Adrenal gland (tissue), 9 donors: ENCODE measurements at regions not wholly inside any gene's neighbourhood (a gene's known extent, or its start where the extent isn't known, plus 50 kb on each side); places are given as distances from the start of the nearest gene placed in this dataset.

Experiments used
- DNase-seq, 7 donors: peaks; one replicate each; pipeline ENCODE4 v3.0.0-alpha.2; 2019 to 2020
- H3K27ac ChIP-seq, 5 donors: fragments of 200-600 bp; sonication (generic) in 4 of 5; 1 replicate in 3 of 5; 2 replicates in 2 of 5; pipeline versions ENCODE4 v1.5.1 to v1.8.0; 2016 to 2020; ENCODE audit warnings: mild to moderate bottlenecking in 1 of 5
- H3K27me3 ChIP-seq: fragments of 200-600 bp; 2 replicates; pipeline ENCODE4 v1.8.0; 2021
- H3K36me3 ChIP-seq, 2 donors: fragments of 200-600 bp; replicated peaks in 1 of 2; 1 replicate in 1 of 2; 2 replicates in 1 of 2; pipeline versions ENCODE4 v1.5.1 to v1.8.0; 2018 to 2022
- H3K4me1 ChIP-seq, 2 donors: fragments of 200-600 bp; replicated peaks in 1 of 2; 1 replicate in 1 of 2; 2 replicates in 1 of 2; pipeline versions ENCODE4 v1.5.1 to v1.8.0; 2018 to 2021
- H3K4me3 ChIP-seq, 4 donors: fragments of 200-600 bp; sonication (generic) in 3 of 4; one replicate each; pipeline ENCODE4 v1.5.1; 2016 to 2018
- H3K9me3 ChIP-seq, 3 donors: fragments of 200-600 bp; sonication (generic) in 1 of 3; replicated peaks in 1 of 3; 1 replicate in 2 of 3; 2 replicates in 1 of 3; pipeline versions ENCODE4 v1.5.1 to v1.8.0; 2016 to 2021
- CTCF ChIP-seq, 6 experiments: fragments of 450-650 bp in 4 of 6; fragments of 200-600 bp in 2 of 6; sonication (generic) in 1 of 6; IDR thresholded peaks; 1 replicate in 5 of 6; 2 replicates in 1 of 6; pipeline versions ENCODE4 v1.5.1 to v1.8.0; 2016 to 2021; ENCODE audit warnings: antibody characterized with exemption in 6 of 6, mild to moderate bottlenecking in 2 of 6, moderate library complexity in 1 of 6
- POLR2A ChIP-seq, 2 donors: fragments of 450-650 bp; IDR thresholded peaks; one replicate each; pipeline ENCODE4 v1.6.1; 2017; ENCODE audit warnings: antibody characterized with exemption in 2 of 2, mild to moderate bottlenecking in 2 of 2, moderate library complexity in 1 of 2
- WGBS, 4 donors: extraction: QIAGEN DNeasy Blood & Tissue Kit in 2 of 4; methylation state at CpG; one replicate each; pipeline versions ENCODE4 v1.1.5 to v1.1.7; 2013 to 2017; 5-methylcytosine and 5-hydroxymethylcytosine counted together
- intact Hi-C, 2 donors: fragments of 100-400 bp; cut with DNase I; formaldehyde crosslinking; loops; one replicate each; pipeline versions ENCODE4 v1.14.1 to v1.15.0; 2022 to 2023
- donor health status: healthy with polysubstance abuse.
- donor health status: Bipolar disorder and iron deficiency.
- donor health status: DM: yes; HTN: yes; CAD: no.
- donor health status: DM: no; HTN: no; CAD: no.
- donor health status: DM: no; HTN: no; CAD: no.

- 62 to 81% (median 76%) methylated on average over 9 to 10 of the region's 10 CpGs for WGBS, 4 donors
- no peaks in the 10 kb centered on the region for H3K4me1 ChIP-seq
- no peak for DNase-seq
- intact Hi-C loops = no loop called here
- H3K27ac ChIP-seq = no peak overlapping the region
- H3K27me3 ChIP-seq = no peaks in the 10 kb centered on the region
- no peaks in the 10 kb centered on the region for H3K36me3 ChIP-seq
- no peak overlapping the region for H3K4me3 ChIP-seq
- H3K9me3 ChIP-seq = no peaks in the 10 kb centered on the region
- TF ChIP-seq POLR2A (IDR thresholded peaks at IDR 0.05) (no peak), CTCF (IDR thresholded peaks at IDR 0.05) (no peak)
Measured at GRCh38 chr13:86838411-86839120, 832.6 kb upstream of the SLITRK5 start.

- DNase-seq = no peak
- WGBS, 4 donors = 59 to 68% (median 62%) methylated on average over 7 of the region's 7 CpGs
- intact Hi-C loops = no loop called here
- Histone ChIP-seq H3K4me3 (no peak overlapping the region), H3K4me1 (no peaks in the 10 kb centered on the region), H3K27me3 (no peaks in the 10 kb centered on the region), H3K36me3 (no peaks in the 10 kb centered on the region), H3K27ac (no peak overlapping the region), H3K9me3 (no peaks in the 10 kb centered on the region)
- no peak for TF ChIP-seq CTCF (IDR thresholded peaks at IDR 0.05)
- no peak for TF ChIP-seq POLR2A (IDR thresholded peaks at IDR 0.05)
Measured at GRCh38 chr13:86839221-86839620, 832.0 kb upstream of the SLITRK5 start.

GRCh38 chr13:86840250-86841191, 830.6 kb upstream of the SLITRK5 start:
- 71 to 93% (median 88%) methylated on average over 3 to 11 of the region's 11 CpGs for WGBS, 4 donors
- H3K4me1 ChIP-seq = no peaks in the 10 kb centered on the region
- TF ChIP-seq POLR2A (IDR thresholded peaks at IDR 0.05) (no peak), CTCF (IDR thresholded peaks at IDR 0.05) (no peak)
- intact Hi-C loops = no loop called here
- H3K36me3 ChIP-seq = no peaks in the 10 kb centered on the region
- H3K27me3 ChIP-seq = no peaks in the 10 kb centered on the region
- H3K4me3 ChIP-seq = no peak overlapping the region
- no peak for DNase-seq
- no peaks in the 10 kb centered on the region for H3K9me3 ChIP-seq
- H3K27ac ChIP-seq = no peak overlapping the region

- DNase-seq = no peak
- Histone ChIP-seq H3K27ac (no peak overlapping the region), H3K4me3 (no peak overlapping the region), H3K4me1 (no peaks in the 10 kb centered on the region), H3K9me3 (no peaks in the 10 kb centered on the region), H3K36me3 (no peaks in the 10 kb centered on the region), H3K27me3 (no peaks in the 10 kb centered on the region)
- intact Hi-C loops = no loop called here
- no peak for TF ChIP-seq POLR2A (IDR thresholded peaks at IDR 0.05)
- TF ChIP-seq CTCF (IDR thresholded peaks at IDR 0.05) = no peak
- 92 to 100% (median 96%) methylated on average over 1 of the region's 1 CpG for WGBS, 4 donors
Measured at GRCh38 chr13:86841264-86841663, 829.9 kb upstream of the SLITRK5 start.
